IgD-negative memory B cell (primary cell): ENCODE measurements at regions not wholly inside any gene's neighbourhood (a gene's known extent, or its start where the extent isn't known, plus 50 kb on each side); places are given as distances from the start of the nearest gene placed in this dataset.

Source experiments
- H3K27ac Mint-ChIP-seq, 3 donors: one replicate each; pipeline ENCODE4 v1.8.0; 2020 to 2022; ENCODE audit warnings: mild to moderate bottlenecking in 3 of 3, mixed read lengths in 3 of 3, moderate library complexity in 1 of 3
- H3K27me3 Mint-ChIP-seq: one replicate; pipeline ENCODE4 v1.8.0; 2021; ENCODE audit warnings: mixed read lengths
- H3K36me3 Mint-ChIP-seq: one replicate; pipeline ENCODE4 v1.8.0; 2020; ENCODE audit warnings: mild to moderate bottlenecking, mixed read lengths
- H3K4me1 Mint-ChIP-seq, 3 donors: one replicate each; pipeline ENCODE4 v1.8.0; 2020 to 2022; ENCODE audit warnings: mixed read lengths in 3 of 3, mild to moderate bottlenecking in 1 of 3
- H3K4me3 Mint-ChIP-seq, 4 donors: one replicate each; pipeline ENCODE4 v1.8.0; 2020 to 2022; ENCODE audit warnings: mild to moderate bottlenecking in 4 of 4, mixed read lengths in 4 of 4, moderate library complexity in 3 of 4
- H3K9me3 Mint-ChIP-seq, 3 donors: one replicate each; pipeline ENCODE4 v1.8.0; 2020 to 2021; ENCODE audit warnings: mixed read lengths in 3 of 3, mild to moderate bottlenecking in 1 of 3

GRCh38 chr1:39139723-39140360 lies 64.7 kb upstream of the MACF1 start:
- Mint-ChIP-seq H3K9me3 (no peaks in the 10 kb centered on the region), H3K27ac (no peak overlapping the region), H3K4me3 (no peak overlapping the region), H3K4me1 (no peaks in the 10 kb centered on the region), H3K27me3 (no peaks in the 10 kb centered on the region), H3K36me3 (no peaks in the 10 kb centered on the region)

GRCh38 chr1:39141925-39142324 lies 62.6 kb upstream of the MACF1 start:
- Mint-ChIP-seq H3K4me1 (no peaks in the 10 kb centered on the region), H3K27ac (no peak overlapping the region), H3K9me3 (no peaks in the 10 kb centered on the region), H3K27me3 (no peaks in the 10 kb centered on the region), H3K36me3 (no peaks in the 10 kb centered on the region), H3K4me3 (no peak overlapping the region)

DNA sequence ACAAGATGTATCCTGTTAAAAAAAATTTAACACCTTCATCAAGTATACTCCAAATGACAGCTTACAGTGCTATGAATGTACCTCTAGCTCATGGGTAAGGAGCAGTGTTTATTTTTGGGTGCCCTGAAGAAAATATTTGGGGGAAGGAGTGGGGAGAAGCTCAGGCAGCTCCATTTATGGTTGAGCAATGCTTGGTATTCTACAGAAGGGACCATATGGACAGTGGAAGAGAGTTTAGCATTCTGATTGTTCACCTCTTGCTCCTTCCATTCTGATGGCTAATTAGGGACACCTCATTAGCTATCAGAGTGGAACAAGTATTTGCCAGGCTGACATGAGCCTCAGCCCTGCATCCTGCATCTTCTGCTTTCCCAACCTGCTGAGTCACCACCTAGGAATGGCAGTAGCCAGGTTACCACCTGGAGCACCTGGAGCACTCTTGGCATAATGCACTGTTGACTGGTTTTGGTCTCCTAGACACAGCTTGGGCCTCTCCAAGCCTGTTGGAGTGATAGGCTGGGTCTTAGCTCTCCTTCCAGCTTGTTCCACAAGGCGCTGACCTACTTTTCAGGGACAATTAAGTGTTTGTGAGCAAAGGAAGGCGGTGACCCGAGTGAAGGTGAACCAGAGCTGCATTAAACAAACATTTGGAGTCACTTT lies 62.0 kb upstream of the MACF1 start:
- Mint-ChIP-seq H3K4me1 (peaks cover 0 to 1% (median 0%) of the 10 kb centered on the region in 3 donors), H3K36me3 (no peaks in the 10 kb centered on the region), H3K27ac (no peak overlapping the region), H3K9me3 (no peaks in the 10 kb centered on the region), H3K4me3 (no peak overlapping the region), H3K27me3 (no peaks in the 10 kb centered on the region)

- H3K27me3 Mint-ChIP-seq: no peaks in the 10 kb centered on the region
- H3K27ac Mint-ChIP-seq: no peak overlapping the region
- peaks cover 0 to 1% (median 0%) of the 10 kb centered on the region in 3 donors for H3K4me1 Mint-ChIP-seq
- peaks cover 0 to 2% (median 0%) of the 10 kb centered on the region in 3 donors for H3K9me3 Mint-ChIP-seq
- no peaks in the 10 kb centered on the region for H3K36me3 Mint-ChIP-seq
- no peak overlapping the region for H3K4me3 Mint-ChIP-seq
These were observed 59.6 kb upstream of the MACF1 start for GRCh38 chr1:39144924-39145323.

- Mint-ChIP-seq H3K4me3 (no peak overlapping the region), H3K36me3 (no peaks in the 10 kb centered on the region), H3K9me3 (peaks cover 0 to 2% (median 0%) of the 10 kb centered on the region in 3 donors), H3K27me3 (no peaks in the 10 kb centered on the region), H3K4me1 (peaks cover 0 to 1% (median 0%) of the 10 kb centered on the region in 3 donors), H3K27ac (no peak overlapping the region)
These were observed 59.0 kb upstream of the MACF1 start for GRCh38 chr1:39145331-39145965.

- no peak overlapping the region for H3K4me3 Mint-ChIP-seq
- H3K27ac Mint-ChIP-seq: no peak overlapping the region
- H3K9me3 Mint-ChIP-seq: peaks cover 0 to 2% (median 0%) of the 10 kb centered on the region in 3 donors
- no peaks in the 10 kb centered on the region for H3K27me3 Mint-ChIP-seq
- no peaks in the 10 kb centered on the region for H3K36me3 Mint-ChIP-seq
- peaks cover 1 to 6% (median 3%) of the 10 kb centered on the region in 3 donors for H3K4me1 Mint-ChIP-seq
These were observed 57.8 kb upstream of the MACF1 start for GRCh38 chr1:39146681-39147080.

GRCh38 chr1:39147099-39148025 lies 57.1 kb upstream of the MACF1 start:
- H3K4me1 Mint-ChIP-seq: peaks cover 1 to 6% (median 3%) of the 10 kb centered on the region in 3 donors
- no peak overlapping the region for H3K27ac Mint-ChIP-seq
- H3K9me3 Mint-ChIP-seq: peaks cover 0 to 2% (median 0%) of the 10 kb centered on the region in 3 donors
- H3K4me3 Mint-ChIP-seq: no peak overlapping the region
- no peaks in the 10 kb centered on the region for H3K36me3 Mint-ChIP-seq
- H3K27me3 Mint-ChIP-seq: no peaks in the 10 kb centered on the region

- Mint-ChIP-seq H3K9me3 (peaks cover 0 to 2% (median 0%) of the 10 kb centered on the region in 3 donors), H3K36me3 (no peaks in the 10 kb centered on the region), H3K4me1 (peaks cover 1 to 6% (median 3%) of the 10 kb centered on the region in 3 donors), H3K27ac (no peak overlapping the region), H3K27me3 (no peaks in the 10 kb centered on the region), H3K4me3 (no peak overlapping the region)
These were observed 55.6 kb upstream of the MACF1 start for GRCh38 chr1:39148942-39149341.

- H3K36me3 Mint-ChIP-seq: no peaks in the 10 kb centered on the region
- H3K4me3 Mint-ChIP-seq: no peak overlapping the region
- no peak overlapping the region for H3K27ac Mint-ChIP-seq
- H3K4me1 Mint-ChIP-seq: peaks cover 1 to 6% (median 3%) of the 10 kb centered on the region in 3 donors
- peaks cover 0 to 2% (median 0%) of the 10 kb centered on the region in 3 donors for H3K9me3 Mint-ChIP-seq
- H3K27me3 Mint-ChIP-seq: no peaks in the 10 kb centered on the region
These were observed 55.0 kb upstream of the MACF1 start for GRCh38 chr1:39149509-39149908.

DNA sequence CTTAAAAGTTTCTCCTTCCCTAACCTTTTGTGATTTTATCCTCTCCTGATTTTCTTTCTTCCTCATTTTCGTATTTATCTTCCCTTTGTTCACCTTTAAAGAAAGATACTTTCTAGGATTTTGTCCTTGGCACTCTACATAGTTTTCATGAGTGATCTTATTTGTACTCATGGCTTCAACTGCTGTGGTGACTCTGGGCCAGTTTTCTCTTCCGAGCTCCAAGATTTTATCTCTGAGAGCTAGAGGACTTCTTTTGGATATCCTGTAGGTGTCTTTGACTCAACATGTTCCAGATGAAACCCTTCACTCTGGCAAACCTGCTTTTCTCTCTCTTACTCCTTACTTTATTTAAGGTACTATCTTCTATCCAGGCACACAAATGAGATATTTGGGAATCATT lies 53.7 kb upstream of the MACF1 start:
- no peak overlapping the region for H3K4me3 Mint-ChIP-seq

GRCh38 chr1:39151267-39151666 lies 53.2 kb upstream of the MACF1 start:
- peaks cover 1 to 6% (median 3%) of the 10 kb centered on the region in 3 donors for H3K4me1 Mint-ChIP-seq
- no peak overlapping the region for H3K27ac Mint-ChIP-seq
- no peak overlapping the region for H3K4me3 Mint-ChIP-seq
- peaks cover 0 to 2% (median 0%) of the 10 kb centered on the region in 3 donors for H3K9me3 Mint-ChIP-seq
- no peaks in the 10 kb centered on the region for H3K27me3 Mint-ChIP-seq
- H3K36me3 Mint-ChIP-seq: no peaks in the 10 kb centered on the region

More for the DNA sequence above, 53.7 kb upstream of the MACF1 start:
- H3K27me3 Mint-ChIP-seq: no peaks in the 10 kb centered on the region
- peaks cover 1 to 6% (median 3%) of the 10 kb centered on the region in 3 donors for H3K4me1 Mint-ChIP-seq
- H3K36me3 Mint-ChIP-seq: no peaks in the 10 kb centered on the region
- H3K27ac Mint-ChIP-seq: no peak overlapping the region
- peaks cover 0 to 2% (median 0%) of the 10 kb centered on the region in 3 donors for H3K9me3 Mint-ChIP-seq

- Mint-ChIP-seq H3K4me1 (peaks cover 1 to 6% (median 2%) of the 10 kb centered on the region in 3 donors), H3K36me3 (no peaks in the 10 kb centered on the region), H3K9me3 (no peaks in the 10 kb centered on the region), H3K27ac (peak overlapping the region in 1 of 3 donors; percentile 35), H3K4me3 (no peak overlapping the region), H3K27me3 (no peaks in the 10 kb centered on the region)
These were observed 51.6 kb upstream of the MACF1 start for GRCh38 chr1:39152923-39153322.

DNA sequence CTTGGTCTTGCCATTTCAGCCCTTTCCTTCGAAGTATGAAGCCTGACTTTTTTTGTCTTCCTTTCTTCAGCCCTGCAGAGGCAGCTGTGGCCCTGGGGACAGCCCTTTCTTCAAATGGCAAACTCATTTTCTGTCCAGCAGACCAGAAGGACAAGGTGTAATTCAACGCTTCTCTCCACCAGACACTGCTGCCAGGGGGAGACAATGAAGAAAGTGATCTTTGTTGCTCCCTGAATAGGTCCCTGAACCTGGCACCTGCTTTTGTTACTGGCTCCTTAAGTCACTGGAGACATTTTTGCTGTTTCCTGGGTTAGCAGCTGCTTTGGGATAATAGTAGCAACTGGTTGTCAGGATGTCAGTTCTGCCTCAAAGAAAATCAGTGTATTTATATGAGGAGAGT lies 50.8 kb upstream of the MACF1 start:
- Mint-ChIP-seq H3K36me3 (no peaks in the 10 kb centered on the region), H3K27me3 (no peaks in the 10 kb centered on the region), H3K27ac (no peak overlapping the region), H3K9me3 (no peaks in the 10 kb centered on the region), H3K4me1 (peaks cover 1 to 6% (median 2%) of the 10 kb centered on the region in 3 donors), H3K4me3 (no peak overlapping the region)

GRCh38 chr1:39154553-39155421 lies 49.7 kb upstream of the MACF1 start:
- Mint-ChIP-seq H3K27ac (no peak overlapping the region), H3K4me3 (no peak overlapping the region), H3K4me1 (peaks cover 1 to 6% (median 2%) of the 10 kb centered on the region in 3 donors), H3K36me3 (no peaks in the 10 kb centered on the region), H3K9me3 (no peaks in the 10 kb centered on the region), H3K27me3 (peaks cover 1% of the 10 kb centered on the region)
